OCI-LY3 (cell line): ENCODE measurements at regions not wholly inside any gene's neighbourhood (a gene's known extent, or its start where the extent isn't known, plus 50 kb on each side); places are given as distances from the start of the nearest gene placed in this dataset.

Experiments
- H2AFZ ChIP-seq: fragments of 200-600, 300-600 bp; shearing (Covaris generic); 2 replicates; pipeline ENCODE4 v1.6.0; 2014; ENCODE audit warnings: antibody characterized with exemption, low read depth, low read length
- H3K27ac ChIP-seq: fragments of 200-600, 300-600 bp; sonication (generic); 2 replicates; pipeline ENCODE4 v1.5.1; 2014; ENCODE audit warnings: mild to moderate bottlenecking, low read length, moderate library complexity, mixed read lengths
- H3K27me3 ChIP-seq: fragments of 200-600, 300-600 bp; sonication (generic); 2 replicates; pipeline ENCODE4 v1.6.1; 2014; ENCODE audit warnings: low read depth, low read length, mixed read lengths
- H3K36me3 ChIP-seq: fragments of 200-600, 300-600 bp; sonication (generic); replicated peaks from 2 replicates; pipeline ENCODE3; 2014; ENCODE audit warnings: low read depth, low read length, mixed read lengths
- H3K4me1 ChIP-seq: fragments of 300-600, 200-600 bp; sonication (generic); 2 replicates; pipeline ENCODE4 v1.6.1; 2014; ENCODE audit warnings: low read length, mixed read lengths
- H3K4me2 ChIP-seq: fragments of 200-600, 300-600 bp; sonication (generic); 2 replicates; pipeline ENCODE4 v1.6.1; 2014; ENCODE audit warnings: low read length, mixed read lengths
- H3K4me3 ChIP-seq: fragments of 300-600, 200-600 bp; sonication (generic); 2 replicates; pipeline ENCODE4 v1.5.1; 2014; ENCODE audit warnings: antibody characterized with exemption, mild to moderate bottlenecking, low read length, moderate library complexity
- H3K79me2 ChIP-seq: fragments of 300-600, 200-600 bp; shearing (Covaris generic); 2 replicates; pipeline ENCODE4 v1.6.1; 2014; ENCODE audit warnings: mild to moderate bottlenecking, low read length, mixed read lengths
- H3K9ac ChIP-seq: fragments of 300-600, 200-600 bp; shearing (Covaris generic); 2 replicates; pipeline ENCODE4 v1.6.0; 2014; ENCODE audit warnings: mild to moderate bottlenecking, low read length, moderate library complexity
- H3K9me3 ChIP-seq: fragments of 200-600, 300-600 bp; shearing (Covaris generic); 2 replicates; pipeline ENCODE4 v1.6.1; 2014; ENCODE audit warnings: low read length, mixed read lengths; ENCODE audit not compliant: insufficient read depth
- H4K20me1 ChIP-seq: fragments of 200-600, 300-600 bp; sonication (generic); 2 replicates; pipeline ENCODE4 v1.6.1; 2016; ENCODE audit warnings: low read length, mixed read lengths; ENCODE audit not compliant: insufficient read depth
- EZH2phosphoT487 ChIP-seq: fragments of 200-600 bp; shearing (Covaris generic); IDR thresholded peaks from 2 replicates; pipeline ENCODE4 v1.6.1; 2018; ENCODE audit warnings: antibody characterized with exemption, mixed run types, low read depth
- TF ChIP-seq, protein P1 (sequence below): fragments of 200-600, 300-600 bp; sonication (generic); IDR thresholded peaks from 2 replicates; pipeline ENCODE4 v1.5.1; 2014; ENCODE audit warnings: antibody characterized with exemption, low read length, low read depth

DNA sequence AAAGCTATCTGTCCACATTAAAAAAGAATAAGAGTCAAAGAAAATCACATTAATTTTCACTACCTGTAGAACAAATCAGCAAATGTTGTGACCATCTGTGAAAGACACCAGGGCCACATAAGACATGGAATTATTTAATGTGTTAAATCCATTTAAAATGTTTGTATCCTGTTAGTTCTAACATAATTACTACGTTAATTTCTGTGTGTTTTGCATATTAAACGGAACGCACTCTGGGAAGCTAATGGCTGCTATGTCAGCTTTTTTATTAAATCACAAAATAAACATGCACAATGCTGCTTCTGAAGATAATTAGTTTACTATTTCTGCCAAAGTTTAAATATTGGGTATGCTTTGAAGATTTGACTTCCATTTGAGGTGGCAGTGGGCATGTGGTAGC, 1061.2 kb downstream of the CDH11 start:
- H3K27ac ChIP-seq: no peak overlapping the region
- H3K27me3 ChIP-seq: no peaks in the 10 kb centered on the region
- H3K79me2 ChIP-seq: no peaks in the 10 kb centered on the region
- no peaks in the 10 kb centered on the region for H4K20me1 ChIP-seq
- H2AFZ ChIP-seq: no peak overlapping the region
- H3K4me2 ChIP-seq: no peak overlapping the region
- no peaks in the 10 kb centered on the region for H3K9me3 ChIP-seq
- no peaks in the 10 kb centered on the region for H3K36me3 ChIP-seq
- no peak overlapping the region for H3K9ac ChIP-seq
- H3K4me1 ChIP-seq: no peaks in the 10 kb centered on the region
- TF ChIP-seq, protein P1, sequence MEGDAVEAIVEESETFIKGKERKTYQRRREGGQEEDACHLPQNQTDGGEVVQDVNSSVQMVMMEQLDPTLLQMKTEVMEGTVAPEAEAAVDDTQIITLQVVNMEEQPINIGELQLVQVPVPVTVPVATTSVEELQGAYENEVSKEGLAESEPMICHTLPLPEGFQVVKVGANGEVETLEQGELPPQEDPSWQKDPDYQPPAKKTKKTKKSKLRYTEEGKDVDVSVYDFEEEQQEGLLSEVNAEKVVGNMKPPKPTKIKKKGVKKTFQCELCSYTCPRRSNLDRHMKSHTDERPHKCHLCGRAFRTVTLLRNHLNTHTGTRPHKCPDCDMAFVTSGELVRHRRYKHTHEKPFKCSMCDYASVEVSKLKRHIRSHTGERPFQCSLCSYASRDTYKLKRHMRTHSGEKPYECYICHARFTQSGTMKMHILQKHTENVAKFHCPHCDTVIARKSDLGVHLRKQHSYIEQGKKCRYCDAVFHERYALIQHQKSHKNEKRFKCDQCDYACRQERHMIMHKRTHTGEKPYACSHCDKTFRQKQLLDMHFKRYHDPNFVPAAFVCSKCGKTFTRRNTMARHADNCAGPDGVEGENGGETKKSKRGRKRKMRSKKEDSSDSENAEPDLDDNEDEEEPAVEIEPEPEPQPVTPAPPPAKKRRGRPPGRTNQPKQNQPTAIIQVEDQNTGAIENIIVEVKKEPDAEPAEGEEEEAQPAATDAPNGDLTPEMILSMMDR: no peak
- H3K4me3 ChIP-seq: no peak overlapping the region

DNA sequence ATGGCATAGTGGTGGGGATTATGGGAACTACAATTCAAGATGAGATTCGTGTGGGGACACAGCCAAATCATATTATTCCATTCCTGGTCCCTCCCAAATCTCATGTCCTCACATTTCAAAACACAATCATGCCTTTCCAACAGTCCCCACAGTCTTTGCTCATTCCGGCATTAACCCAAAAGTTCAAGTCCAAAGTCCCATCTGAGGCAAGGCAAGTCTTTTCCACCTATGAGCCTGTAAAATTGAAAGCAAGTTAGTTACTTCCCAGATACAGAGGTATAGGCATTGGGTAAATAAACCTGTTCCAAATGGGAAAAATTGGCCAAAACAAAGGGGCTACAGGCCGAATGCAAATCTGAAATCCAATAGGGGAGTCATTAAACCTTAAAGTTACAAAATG, 1063.2 kb downstream of the CDH11 start:
- Histone ChIP-seq H3K27ac (no peak overlapping the region), H2AFZ (no peak overlapping the region), H3K4me1 (no peaks in the 10 kb centered on the region), H3K9ac (no peak overlapping the region), H3K9me3 (no peaks in the 10 kb centered on the region), H3K36me3 (no peaks in the 10 kb centered on the region), H3K27me3 (no peaks in the 10 kb centered on the region), H4K20me1 (no peaks in the 10 kb centered on the region), H3K79me2 (no peaks in the 10 kb centered on the region), H3K4me3 (no peak overlapping the region), H3K4me2 (no peak overlapping the region)
- TF ChIP-seq EZH2phosphoT487: no peak
- TF ChIP-seq, protein P1: no peak

DNA sequence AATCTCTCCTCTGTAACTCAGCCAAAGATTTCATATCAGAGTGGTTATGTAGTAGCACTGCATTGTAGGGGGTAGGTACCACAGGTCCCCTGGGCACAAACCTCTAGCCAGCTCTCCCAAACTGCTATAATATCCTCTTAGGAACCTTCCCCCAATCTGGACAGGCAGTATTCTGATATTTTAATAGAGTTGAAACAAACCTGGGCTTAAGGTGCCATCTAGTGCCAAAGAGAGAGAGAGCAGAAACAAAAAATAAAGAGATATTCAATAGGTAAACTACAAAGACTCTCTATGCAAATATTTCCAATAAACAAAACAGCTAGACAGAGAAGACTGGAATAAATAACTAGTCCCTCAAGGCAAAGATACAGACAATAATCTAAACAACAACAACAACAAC, 1070.0 kb downstream of the CDH11 start:
- Histone ChIP-seq H3K36me3 (no peaks in the 10 kb centered on the region), H3K27ac (no peak overlapping the region), H2AFZ (no peak overlapping the region), H4K20me1 (no peaks in the 10 kb centered on the region), H3K9me3 (no peaks in the 10 kb centered on the region), H3K4me1 (no peaks in the 10 kb centered on the region), H3K79me2 (no peaks in the 10 kb centered on the region), H3K4me2 (no peak overlapping the region), H3K4me3 (no peak overlapping the region), H3K9ac (no peak overlapping the region), H3K27me3 (no peaks in the 10 kb centered on the region)
- TF ChIP-seq, protein P1: peak; percentile 45
- TF ChIP-seq EZH2phosphoT487: no peak

DNA sequence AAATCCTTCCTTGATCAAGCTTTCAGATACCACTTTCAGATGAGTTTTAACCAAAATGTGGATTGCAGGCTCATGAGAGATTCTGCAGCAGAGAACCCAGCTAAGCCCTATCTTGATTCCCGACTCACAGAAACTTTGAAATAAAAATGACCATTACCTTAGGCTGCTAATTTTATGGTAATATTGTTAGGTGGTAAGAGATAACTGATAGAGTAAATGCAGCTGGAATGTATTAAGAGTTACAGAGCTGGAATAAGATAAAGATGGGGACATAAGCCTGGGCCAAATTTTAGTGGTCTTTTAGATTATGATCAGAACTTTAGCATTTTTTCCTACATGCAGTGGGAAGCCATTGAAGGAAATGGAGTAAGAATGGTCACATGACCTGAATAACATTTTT, 1074.0 kb downstream of the CDH11 start:
- Histone ChIP-seq H3K9ac (no peak overlapping the region), H3K36me3 (no peaks in the 10 kb centered on the region), H3K27ac (no peak overlapping the region), H3K4me1 (no peaks in the 10 kb centered on the region), H3K79me2 (no peaks in the 10 kb centered on the region), H4K20me1 (no peaks in the 10 kb centered on the region), H3K4me3 (no peak overlapping the region), H3K4me2 (no peak overlapping the region), H2AFZ (no peak overlapping the region), H3K9me3 (no peaks in the 10 kb centered on the region), H3K27me3 (no peaks in the 10 kb centered on the region)
- TF ChIP-seq, protein P1: no peak
- TF ChIP-seq EZH2phosphoT487: no peak
